GM23338 (cell line): ENCODE measurements at regions not wholly inside any gene's neighbourhood (a gene's known extent, or its start where the extent isn't known, plus 50 kb on each side); places are given as distances from the start of the nearest gene placed in this dataset.

ENCODE experiments used
- ATAC-seq: fragments of 200-7000 bp; cut with Tn5 transposase; 3 replicates; pipeline ENCODE4 v1.9.1; 2020
- DNase-seq: peaks from one replicate; pipeline ENCODE4 v3.0.0-alpha.2; 2015; ENCODE audit warnings: low spot score
- H2AFZ ChIP-seq: fragments of 200-600 bp; sonication (generic); 2 replicates; pipeline ENCODE4 v1.8.0; 2016; ENCODE audit warnings: antibody characterized with exemption, mild to moderate bottlenecking, moderate library complexity
- H3F3A ChIP-seq: fragments of 200-600 bp; sonication (generic); replicated peaks from 2 replicates; pipeline ENCODE4 v1.8.0; 2017; ENCODE audit warnings: antibody characterized with exemption, mixed run types, low read depth
- H3K27ac ChIP-seq: fragments of 200-600 bp; sonication (generic); 2 replicates; pipeline ENCODE4 v1.6.1; 2016; ENCODE audit warnings: low read depth
- H3K27me3 ChIP-seq: fragments of 200-600 bp; sonication (generic); 2 replicates; pipeline ENCODE4 v1.8.0; 2016; ENCODE audit warnings: mild to moderate bottlenecking, mixed run types, moderate library complexity; ENCODE audit not compliant: insufficient read depth
- H3K36me3 ChIP-seq: fragments of 200-600 bp; sonication (generic); 2 replicates; pipeline ENCODE4 v1.8.0; 2016; ENCODE audit warnings: mild to moderate bottlenecking; ENCODE audit not compliant: insufficient read depth
- H3K4me1 ChIP-seq: fragments of 200-600 bp; sonication (generic); 2 replicates; pipeline ENCODE4 v1.8.0; 2016; ENCODE audit warnings: mild to moderate bottlenecking, moderate library complexity; ENCODE audit not compliant: insufficient read depth
- H3K4me2 ChIP-seq: fragments of 200-600 bp; sonication (generic); 2 replicates; pipeline ENCODE4 v1.7.1; 2017; ENCODE audit warnings: mixed run types
- H3K4me3 ChIP-seq: fragments of 200-600 bp; sonication (generic); 2 replicates; pipeline ENCODE4 v1.6.1; 2016; ENCODE audit warnings: mixed run types
- H3K79me2 ChIP-seq: fragments of 200-600 bp; sonication (generic); replicated peaks from 2 replicates; pipeline ENCODE4 v1.8.0; 2017; ENCODE audit warnings: mild to moderate bottlenecking; ENCODE audit not compliant: insufficient read depth
- H3K9me2 ChIP-seq: fragments of 200-600 bp; sonication (generic); 2 replicates; pipeline ENCODE4 v1.8.0; 2017; ENCODE audit not compliant: insufficient read depth
- H4K20me1 ChIP-seq: fragments of 200-600 bp; sonication (generic); replicated peaks from 2 replicates; pipeline ENCODE4 v1.8.0; 2017; ENCODE audit warnings: mild to moderate bottlenecking; ENCODE audit not compliant: insufficient read depth
- H3K27ac Mint-ChIP-seq: 2 replicates; pipeline ENCODE4 v1.8.0; 2020; ENCODE audit warnings: inconsistent platforms, mild to moderate bottlenecking, moderate library complexity, mixed read lengths
- H3K27me3 Mint-ChIP-seq: 3 replicates; pipeline ENCODE4 v1.8.0; 2022; ENCODE audit warnings: low read depth, mild to moderate bottlenecking, moderate library complexity, mixed read lengths, inconsistent platforms; ENCODE audit not compliant: insufficient read depth, poor library complexity
- H3K36me3 Mint-ChIP-seq: 3 replicates; pipeline ENCODE4 v1.8.0; 2021; ENCODE audit warnings: low read depth, mild to moderate bottlenecking, inconsistent platforms, moderate library complexity, mixed read lengths
- H3K4me1 Mint-ChIP-seq: 3 replicates; pipeline ENCODE4 v1.8.0; 2020; ENCODE audit warnings: mild to moderate bottlenecking, inconsistent platforms, mixed read lengths
- H3K4me3 Mint-ChIP-seq: 3 replicates; pipeline ENCODE4 v1.8.0; 2021; ENCODE audit warnings: moderate library complexity, mild to moderate bottlenecking, inconsistent platforms, mixed read lengths
- H3K9me3 Mint-ChIP-seq: 3 replicates; pipeline ENCODE4 v1.8.0; 2020; ENCODE audit warnings: moderate library complexity, mild to moderate bottlenecking, inconsistent platforms, mixed read lengths
- EZH2 ChIP-seq: fragments of 200-600 bp; sonication (generic); IDR thresholded peaks from one replicate; pipeline ENCODE4 v1.8.0; 2017; ENCODE audit warnings: antibody characterized with exemption, mild to moderate bottlenecking, low read depth; ENCODE audit not compliant: unreplicated experiment
- EZH2phosphoT487 ChIP-seq: fragments of 200-600 bp; sonication (generic); IDR thresholded peaks from one replicate; pipeline ENCODE4 v1.8.1; 2018; ENCODE audit warnings: antibody characterized with exemption; ENCODE audit not compliant: unreplicated experiment
- NANOG ChIP-seq: IDR thresholded peaks from 2 replicates; pipeline ENCODE4 v1.6.1; 2016; ENCODE audit warnings: antibody characterized with exemption, borderline replicate concordance
- POLR2AphosphoS5 ChIP-seq: IDR thresholded peaks from 2 replicates; pipeline ENCODE4 v1.6.1; 2016; ENCODE audit warnings: antibody characterized with exemption, low read depth
- ZNF114 ChIP-seq: fragments of 250-450 bp; sonication (Bioruptor Pico); IDR thresholded peaks from 2 replicates; pipeline ENCODE4 v1.5.0; 2020; ENCODE audit warnings: mild to moderate bottlenecking, moderate library complexity
- ZNF331 ChIP-seq: fragments of 250-450 bp; sonication (Bioruptor Pico); IDR thresholded peaks from 2 replicates; pipeline ENCODE4 v1.5.0; 2020; ENCODE audit warnings: low read depth, mild to moderate bottlenecking, moderate library complexity
- TF ChIP-seq, protein P1 (sequence below): fragments of 250-450 bp; sonication (Bioruptor Pico); IDR thresholded peaks from 2 replicates; pipeline ENCODE4 v1.5.0; 2020; ENCODE audit warnings: mild to moderate bottlenecking, moderate library complexity

- TF ChIP-seq, protein P1, sequence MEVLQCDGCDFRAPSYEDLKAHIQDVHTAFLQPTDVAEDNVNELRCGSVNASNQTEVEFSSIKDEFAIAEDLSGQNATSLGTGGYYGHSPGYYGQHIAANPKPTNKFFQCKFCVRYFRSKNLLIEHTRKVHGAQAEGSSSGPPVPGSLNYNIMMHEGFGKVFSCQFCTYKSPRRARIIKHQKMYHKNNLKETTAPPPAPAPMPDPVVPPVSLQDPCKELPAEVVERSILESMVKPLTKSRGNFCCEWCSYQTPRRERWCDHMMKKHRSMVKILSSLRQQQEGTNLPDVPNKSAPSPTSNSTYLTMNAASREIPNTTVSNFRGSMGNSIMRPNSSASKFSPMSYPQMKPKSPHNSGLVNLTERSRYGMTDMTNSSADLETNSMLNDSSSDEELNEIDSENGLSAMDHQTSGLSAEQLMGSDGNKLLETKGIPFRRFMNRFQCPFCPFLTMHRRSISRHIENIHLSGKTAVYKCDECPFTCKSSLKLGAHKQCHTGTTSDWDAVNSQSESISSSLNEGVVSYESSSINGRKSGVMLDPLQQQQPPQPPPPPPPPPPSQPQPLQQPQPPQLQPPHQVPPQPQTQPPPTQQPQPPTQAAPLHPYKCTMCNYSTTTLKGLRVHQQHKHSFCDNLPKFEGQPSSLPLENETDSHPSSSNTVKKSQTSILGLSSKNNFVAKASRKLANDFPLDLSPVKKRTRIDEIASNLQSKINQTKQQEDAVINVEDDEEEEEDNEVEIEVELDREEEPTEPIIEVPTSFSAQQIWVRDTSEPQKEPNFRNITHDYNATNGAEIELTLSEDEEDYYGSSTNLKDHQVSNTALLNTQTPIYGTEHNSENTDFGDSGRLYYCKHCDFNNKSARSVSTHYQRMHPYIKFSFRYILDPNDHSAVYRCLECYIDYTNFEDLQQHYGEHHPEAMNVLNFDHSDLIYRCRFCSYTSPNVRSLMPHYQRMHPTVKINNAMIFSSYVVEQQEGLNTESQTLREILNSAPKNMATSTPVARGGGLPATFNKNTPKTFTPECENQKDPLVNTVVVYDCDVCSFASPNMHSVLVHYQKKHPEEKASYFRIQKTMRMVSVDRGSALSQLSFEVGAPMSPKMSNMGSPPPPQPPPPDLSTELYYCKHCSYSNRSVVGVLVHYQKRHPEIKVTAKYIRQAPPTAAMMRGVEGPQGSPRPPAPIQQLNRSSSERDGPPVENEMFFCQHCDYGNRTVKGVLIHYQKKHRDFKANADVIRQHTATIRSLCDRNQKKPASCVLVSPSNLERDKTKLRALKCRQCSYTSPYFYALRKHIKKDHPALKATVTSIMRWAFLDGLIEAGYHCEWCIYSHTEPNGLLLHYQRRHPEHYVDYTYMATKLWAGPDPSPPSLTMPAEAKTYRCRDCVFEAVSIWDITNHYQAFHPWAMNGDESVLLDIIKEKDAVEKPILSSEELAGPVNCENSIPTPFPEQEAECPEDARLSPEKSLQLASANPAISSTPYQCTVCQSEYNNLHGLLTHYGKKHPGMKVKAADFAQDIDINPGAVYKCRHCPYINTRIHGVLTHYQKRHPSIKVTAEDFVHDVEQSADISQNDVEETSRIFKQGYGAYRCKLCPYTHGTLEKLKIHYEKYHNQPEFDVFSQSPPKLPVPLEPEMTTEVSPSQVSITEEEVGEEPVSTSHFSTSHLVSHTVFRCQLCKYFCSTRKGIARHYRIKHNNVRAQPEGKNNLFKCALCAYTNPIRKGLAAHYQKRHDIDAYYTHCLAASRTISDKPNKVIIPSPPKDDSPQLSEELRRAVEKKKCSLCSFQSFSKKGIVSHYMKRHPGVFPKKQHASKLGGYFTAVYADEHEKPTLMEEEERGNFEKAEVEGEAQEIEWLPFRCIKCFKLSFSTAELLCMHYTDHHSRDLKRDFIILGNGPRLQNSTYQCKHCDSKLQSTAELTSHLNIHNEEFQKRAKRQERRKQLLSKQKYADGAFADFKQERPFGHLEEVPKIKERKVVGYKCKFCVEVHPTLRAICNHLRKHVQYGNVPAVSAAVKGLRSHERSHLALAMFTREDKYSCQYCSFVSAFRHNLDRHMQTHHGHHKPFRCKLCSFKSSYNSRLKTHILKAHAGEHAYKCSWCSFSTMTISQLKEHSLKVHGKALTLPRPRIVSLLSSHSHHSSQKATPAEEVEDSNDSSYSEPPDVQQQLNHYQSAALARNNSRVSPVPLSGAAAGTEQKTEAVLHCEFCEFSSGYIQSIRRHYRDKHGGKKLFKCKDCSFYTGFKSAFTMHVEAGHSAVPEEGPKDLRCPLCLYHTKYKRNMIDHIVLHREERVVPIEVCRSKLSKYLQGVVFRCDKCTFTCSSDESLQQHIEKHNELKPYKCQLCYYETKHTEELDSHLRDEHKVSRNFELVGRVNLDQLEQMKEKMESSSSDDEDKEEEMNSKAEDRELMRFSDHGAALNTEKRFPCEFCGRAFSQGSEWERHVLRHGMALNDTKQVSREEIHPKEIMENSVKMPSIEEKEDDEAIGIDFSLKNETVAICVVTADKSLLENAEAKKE (CRISPR knock-in tag) = no peak
- TF ChIP-seq EZH2phosphoT487 (no peak), POLR2AphosphoS5 (no peak)
These were observed 87.2 kb downstream of the RHOB start (continued) for GRCh38 chr2:20533993-20534622.

GRCh38 chr2:20534913-20535801 lies 88.3 kb downstream of the RHOB start:
- DNase-seq = peak; percentile 28
- Histone ChIP-seq H3K4me3 (no peak overlapping the region), H3K4me1 (peaks cover 18% of the 10 kb centered on the region), H3K9me2 (no peaks in the 10 kb centered on the region), H3K27me3 (no peaks in the 10 kb centered on the region), H3K36me3 (no peaks in the 10 kb centered on the region), H3K27ac (no peak overlapping the region), H3K79me2 (no peaks in the 10 kb centered on the region), H4K20me1 (no peaks in the 10 kb centered on the region), H3F3A (no peaks in the 10 kb centered on the region), H2AFZ (no peak overlapping the region), H3K4me2 (no peak overlapping the region)
- Mint-ChIP-seq H3K9me3 (no peaks in the 10 kb centered on the region), H3K4me1 (peaks cover 35% of the 10 kb centered on the region), H3K27me3 (peaks cover 25% of the 10 kb centered on the region), H3K4me3 (no peak overlapping the region), H3K27ac (no peak overlapping the region), H3K36me3 (peaks cover 2% of the 10 kb centered on the region; the same call in 1 of the 3 replicates)
- no peak for ATAC-seq
- TF ChIP-seq ZNF331 (CRISPR knock-in tag) (no peak), ZNF114 (CRISPR knock-in tag) (no peak), EZH2phosphoT487 (no peak), NANOG (no peak), POLR2AphosphoS5 (no peak), EZH2 (no peak)
- TF ChIP-seq, protein P1 (CRISPR knock-in tag) = no peak
